Duodenal mucosa (tissue), 2 donors: ENCODE measurements at regions not wholly inside any gene's neighbourhood (a gene's known extent, or its start where the extent isn't known, plus 50 kb on each side); places are given as distances from the start of the nearest gene placed in this dataset.

Experiments used
- H3K27ac ChIP-seq: one replicate; pipeline ENCODE4 v1.7.0; 2013; ENCODE audit warnings: low read depth, low read length
- H3K27me3 ChIP-seq, 2 donors: one replicate each; pipeline ENCODE4 v1.7.0; 2013; ENCODE audit warnings: low read length in 2 of 2, control low read depth in 1 of 2; ENCODE audit not compliant: insufficient read depth in 2 of 2, control insufficient read depth in 1 of 2
- H3K36me3 ChIP-seq, 2 donors: one replicate each; pipeline ENCODE4 v1.7.0; 2013; ENCODE audit warnings: low read length in 2 of 2, control low read depth in 1 of 2; ENCODE audit not compliant: insufficient read depth in 2 of 2, control insufficient read depth in 1 of 2
- H3K4me1 ChIP-seq, 2 donors: one replicate each; pipeline ENCODE4 v1.7.0; 2013; ENCODE audit warnings: low read length in 2 of 2, control low read depth in 1 of 2; ENCODE audit not compliant: insufficient read depth in 2 of 2, control insufficient read depth in 1 of 2
- H3K4me3 ChIP-seq, 2 donors: one replicate each; pipeline ENCODE4 v1.7.0; 2013; ENCODE audit warnings: low read length in 2 of 2, low read depth in 1 of 2
- H3K9ac ChIP-seq, 2 donors: one replicate each; pipeline ENCODE4 v1.7.0; 2013; ENCODE audit warnings: low read length in 2 of 2, low read depth in 1 of 2
- H3K9me3 ChIP-seq, 2 donors: one replicate each; pipeline ENCODE4 v1.7.0; 2013; ENCODE audit warnings: low read length in 2 of 2, control low read depth in 1 of 2; ENCODE audit not compliant: control insufficient read depth in 1 of 2

DNA sequence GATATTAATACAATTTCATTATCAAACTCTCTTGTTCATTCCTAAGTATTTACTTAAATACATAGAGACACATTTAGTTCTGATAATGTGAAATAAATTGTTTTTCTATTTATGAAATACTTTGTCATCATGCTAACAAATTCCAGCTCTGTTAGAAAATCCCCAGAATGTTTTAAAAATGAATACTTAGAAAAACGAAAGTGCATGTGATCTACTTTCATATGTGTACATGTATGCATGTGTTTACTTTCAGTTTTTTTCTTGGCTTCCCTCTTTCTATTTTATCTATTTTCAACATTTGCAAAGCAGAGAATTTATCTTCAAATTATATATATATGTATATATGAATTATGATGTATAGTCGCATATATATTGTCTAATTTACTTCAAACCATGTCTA is 1110.0 kb upstream of the PCDH20 start:
- no peaks in the 10 kb centered on the region for H3K9me3 ChIP-seq
- no peak overlapping the region for H3K4me3 ChIP-seq
- H3K27me3 ChIP-seq: no peaks in the 10 kb centered on the region
- no peaks in the 10 kb centered on the region for H3K36me3 ChIP-seq
- no peak overlapping the region for H3K9ac ChIP-seq
- H3K27ac ChIP-seq: no peak overlapping the region
- H3K4me1 ChIP-seq: no peaks in the 10 kb centered on the region

GRCh38 chr13:62524498-62524897 is 1108.8 kb upstream of the PCDH20 start:
- Histone ChIP-seq H3K27ac (no peak overlapping the region), H3K4me3 (no peak overlapping the region), H3K9me3 (no peaks in the 10 kb centered on the region), H3K36me3 (no peaks in the 10 kb centered on the region), H3K4me1 (no peaks in the 10 kb centered on the region), H3K9ac (no peak overlapping the region), H3K27me3 (no peaks in the 10 kb centered on the region)

- H3K27ac ChIP-seq: no peak overlapping the region
- H3K36me3 ChIP-seq: no peaks in the 10 kb centered on the region
- H3K27me3 ChIP-seq: no peaks in the 10 kb centered on the region
- H3K4me3 ChIP-seq: no peak overlapping the region
- no peaks in the 10 kb centered on the region for H3K9me3 ChIP-seq
- no peaks in the 10 kb centered on the region for H3K4me1 ChIP-seq
- no peak overlapping the region for H3K9ac ChIP-seq
Observed at GRCh38 chr13:62524061-62524460, 1108.4 kb upstream of the PCDH20 start.

DNA sequence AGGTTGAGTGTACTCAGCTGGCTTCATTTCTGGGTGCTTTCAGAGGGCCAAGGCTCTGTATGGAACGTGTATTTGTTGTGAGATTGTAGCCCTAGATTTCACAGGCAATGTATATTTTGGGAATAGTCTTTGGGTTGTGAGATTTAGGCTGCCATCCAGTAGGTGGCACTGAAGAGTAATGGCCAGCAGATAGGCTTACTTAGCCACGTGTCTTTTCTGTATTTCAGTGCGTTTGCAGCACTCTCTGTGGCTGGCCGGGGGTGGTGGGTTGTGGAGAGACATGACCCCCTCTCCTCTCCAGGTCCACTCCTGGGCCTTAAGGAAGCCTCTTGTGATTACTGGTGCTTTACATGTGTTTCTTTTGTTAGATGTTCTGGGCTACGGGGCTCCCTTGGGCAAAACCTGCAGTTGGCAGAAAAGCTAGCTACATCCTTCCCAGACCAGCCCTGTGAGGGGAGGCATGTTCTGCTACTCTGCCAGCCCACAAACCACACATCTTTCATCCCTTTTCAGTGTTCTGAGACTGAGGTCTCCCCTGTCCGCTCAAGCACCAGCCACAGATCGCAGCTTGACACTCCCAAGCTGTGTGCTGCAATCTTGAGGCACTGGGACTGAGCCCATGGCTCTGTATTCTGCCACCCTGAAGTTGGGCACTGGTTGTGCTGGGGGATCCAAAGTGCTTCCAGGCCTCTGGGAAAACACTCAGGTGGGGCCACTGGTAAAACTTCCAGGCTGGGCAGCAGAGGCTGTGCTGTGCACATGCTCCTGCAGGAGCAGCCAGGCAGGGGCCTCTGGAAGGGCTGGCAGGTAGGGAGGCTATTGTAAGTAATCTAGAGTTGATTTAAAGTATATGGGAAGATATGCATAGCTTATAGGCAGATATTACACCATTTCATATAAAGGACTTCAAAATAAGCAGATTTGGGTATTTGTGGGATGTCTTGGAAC is 1096.8 kb upstream of the PCDH20 start:
- Histone ChIP-seq H3K36me3 (no peaks in the 10 kb centered on the region), H3K27ac (no peak overlapping the region), H3K4me1 (no peaks in the 10 kb centered on the region), H3K4me3 (no peak overlapping the region), H3K9ac (no peak overlapping the region), H3K27me3 (no peaks in the 10 kb centered on the region), H3K9me3 (peaks cover 0 to 3% of the 10 kb centered on the region in 2 donors)

DNA sequence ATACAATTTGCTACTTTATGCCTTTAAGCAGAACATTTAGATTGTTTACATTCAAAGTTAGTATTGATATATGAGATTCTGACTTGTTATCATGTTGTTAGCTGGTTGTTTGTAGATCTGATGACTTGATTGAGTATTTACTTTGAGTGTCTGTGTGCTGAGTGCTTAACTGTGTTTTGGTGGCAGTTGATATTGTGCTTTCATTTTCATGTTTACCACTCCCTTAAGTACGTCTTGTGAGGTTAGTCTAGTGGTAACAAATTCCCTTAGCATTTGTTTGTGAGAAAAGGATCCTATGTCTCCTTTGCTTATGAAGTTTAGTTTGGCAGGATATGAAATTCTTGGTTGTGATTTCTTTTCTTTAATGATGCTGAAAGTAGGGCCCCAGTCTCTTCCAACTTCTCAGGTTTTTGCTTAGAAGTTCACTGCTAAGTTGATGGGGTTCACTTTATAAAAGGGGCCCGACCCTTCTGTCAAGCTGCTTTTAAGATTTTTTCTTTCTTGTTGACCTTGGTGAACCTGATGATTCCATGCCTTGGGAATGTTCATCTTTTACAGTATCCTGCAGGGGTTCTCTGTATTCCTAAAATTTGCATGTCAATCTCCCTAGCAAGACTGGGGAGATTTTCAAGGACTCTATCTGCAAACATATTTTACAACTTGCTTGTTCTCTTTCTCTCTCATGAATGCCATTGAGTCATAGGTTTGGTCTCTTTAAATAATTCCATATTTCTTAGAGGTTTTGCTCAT is 1095.4 kb upstream of the PCDH20 start:
- H3K4me1 ChIP-seq: no peaks in the 10 kb centered on the region
- H3K36me3 ChIP-seq: no peaks in the 10 kb centered on the region
- no peaks in the 10 kb centered on the region for H3K27me3 ChIP-seq
- no peak overlapping the region for H3K4me3 ChIP-seq
- no peak overlapping the region for H3K9ac ChIP-seq
- H3K9me3 ChIP-seq: peaks cover 0 to 3% of the 10 kb centered on the region in 2 donors
- no peak overlapping the region for H3K27ac ChIP-seq

- Histone ChIP-seq H3K36me3 (no peaks in the 10 kb centered on the region), H3K9me3 (no peaks in the 10 kb centered on the region), H3K4me3 (no peak overlapping the region), H3K9ac (no peak overlapping the region), H3K27ac (no peak overlapping the region), H3K4me1 (no peaks in the 10 kb centered on the region), H3K27me3 (no peaks in the 10 kb centered on the region)
Observed at GRCh38 chr13:62502588-62502987, 1086.9 kb upstream of the PCDH20 start.

DNA sequence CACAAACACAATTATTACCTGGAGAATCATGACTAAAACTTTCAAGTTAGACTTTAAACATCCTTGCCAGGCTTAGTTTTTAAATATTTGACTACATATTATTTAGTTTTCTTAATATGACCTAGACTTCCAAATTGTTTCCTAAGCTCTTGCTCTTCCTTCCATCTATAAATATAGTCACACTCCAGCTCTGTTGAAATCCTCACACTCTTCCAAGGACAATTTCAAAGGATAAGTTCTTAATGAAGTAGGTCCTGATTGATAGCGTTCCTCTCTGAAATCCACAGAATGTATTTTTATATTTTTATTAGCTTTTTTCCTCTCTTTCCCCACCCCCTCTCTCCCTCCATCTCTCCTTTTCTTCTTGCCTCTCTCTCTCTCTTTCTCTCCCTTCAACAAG is 1074.1 kb upstream of the PCDH20 start:
- no peaks in the 10 kb centered on the region for H3K4me1 ChIP-seq
- H3K27ac ChIP-seq: no peak overlapping the region
- H3K4me3 ChIP-seq: no peak overlapping the region
- no peaks in the 10 kb centered on the region for H3K9me3 ChIP-seq
- H3K36me3 ChIP-seq: no peaks in the 10 kb centered on the region
- no peak overlapping the region for H3K9ac ChIP-seq
- H3K27me3 ChIP-seq: no peaks in the 10 kb centered on the region

- peaks cover 0 to 4% of the 10 kb centered on the region in 2 donors for H3K9me3 ChIP-seq
Observed at GRCh38 chr13:62483774-62484173, 1068.1 kb upstream of the PCDH20 start.

DNA sequence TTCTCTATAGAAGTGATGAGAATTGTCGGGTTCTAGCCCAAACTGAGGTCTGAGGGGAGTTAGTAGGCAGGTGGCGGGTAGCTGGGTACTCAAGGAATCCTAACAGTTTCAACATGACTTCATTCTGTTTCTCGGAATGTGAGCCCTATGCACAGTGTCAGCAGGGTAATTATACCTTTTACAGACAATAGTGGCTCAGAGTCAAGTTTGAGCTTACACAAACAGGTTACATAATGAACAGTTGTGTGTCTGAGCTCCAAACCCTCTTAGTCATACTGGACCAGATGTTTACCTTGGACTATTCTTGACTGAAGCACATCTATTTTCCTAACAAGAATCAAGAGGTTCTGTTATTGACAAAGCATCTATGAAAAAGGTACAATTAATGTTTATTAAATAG is 1066.7 kb upstream of the PCDH20 start:
- Histone ChIP-seq H3K4me3 (no peak overlapping the region), H3K9ac (no peak overlapping the region), H3K9me3 (peaks cover 0 to 4% of the 10 kb centered on the region in 2 donors), H3K4me1 (no peaks in the 10 kb centered on the region), H3K27ac (no peak overlapping the region), H3K27me3 (no peaks in the 10 kb centered on the region), H3K36me3 (no peaks in the 10 kb centered on the region)

More at GRCh38 chr13:62483774-62484173, 1068.1 kb upstream of the PCDH20 start:
- Histone ChIP-seq H3K27ac (no peak overlapping the region), H3K4me1 (no peaks in the 10 kb centered on the region), H3K27me3 (no peaks in the 10 kb centered on the region), H3K4me3 (no peak overlapping the region), H3K36me3 (no peaks in the 10 kb centered on the region), H3K9ac (no peak overlapping the region)

GRCh38 chr13:62473944-62474237 is 1058.2 kb upstream of the PCDH20 start:
- no peaks in the 10 kb centered on the region for H3K9me3 ChIP-seq
- H3K27me3 ChIP-seq: no peaks in the 10 kb centered on the region
- H3K9ac ChIP-seq: no peak overlapping the region
- H3K27ac ChIP-seq: no peak overlapping the region
- H3K4me3 ChIP-seq: no peak overlapping the region
- no peaks in the 10 kb centered on the region for H3K36me3 ChIP-seq
- H3K4me1 ChIP-seq: no peaks in the 10 kb centered on the region
